ENCODE measurements at regions not wholly inside any gene's neighbourhood (a gene's known extent, or its start where the extent isn't known, plus 50 kb on each side); places are given as distances from the start of the nearest gene placed in this dataset.

GRCh38 chr15:93543093-93543492, 454.1 kb upstream of the RGMA start:
- no peak for DNase-seq (ENCODE audit: low read depth)

GRCh38 chr15:93527374-93528050, 438.5 kb upstream of the RGMA start:
- DNase-seq (ENCODE audit: low read depth), result no peak

DNA sequence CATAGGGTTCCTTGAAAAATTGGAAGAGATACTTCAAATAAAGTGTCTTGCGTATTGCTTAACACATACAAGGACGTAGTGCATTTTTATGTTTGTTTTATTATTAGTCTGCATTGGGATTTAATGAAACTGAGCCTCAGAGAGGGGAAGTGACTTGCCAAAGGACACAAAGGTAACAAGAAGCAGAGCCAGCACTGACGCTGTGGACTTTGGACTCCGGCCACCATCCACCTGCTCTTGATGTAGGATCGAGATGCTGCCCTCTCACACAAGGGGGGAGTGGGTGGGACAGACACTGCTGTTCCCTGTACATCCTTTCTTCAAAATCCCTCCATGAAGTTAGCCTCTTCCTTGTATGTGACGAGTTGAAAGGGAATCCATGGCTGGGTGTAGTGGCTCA, 435.4 kb upstream of the RGMA start:
- no peak for DNase-seq (ENCODE audit: low read depth)

- DNase-seq (ENCODE audit: low read depth), result no peak
Observed at GRCh38 chr15:93523481-93523880, 434.5 kb upstream of the RGMA start.

DNA sequence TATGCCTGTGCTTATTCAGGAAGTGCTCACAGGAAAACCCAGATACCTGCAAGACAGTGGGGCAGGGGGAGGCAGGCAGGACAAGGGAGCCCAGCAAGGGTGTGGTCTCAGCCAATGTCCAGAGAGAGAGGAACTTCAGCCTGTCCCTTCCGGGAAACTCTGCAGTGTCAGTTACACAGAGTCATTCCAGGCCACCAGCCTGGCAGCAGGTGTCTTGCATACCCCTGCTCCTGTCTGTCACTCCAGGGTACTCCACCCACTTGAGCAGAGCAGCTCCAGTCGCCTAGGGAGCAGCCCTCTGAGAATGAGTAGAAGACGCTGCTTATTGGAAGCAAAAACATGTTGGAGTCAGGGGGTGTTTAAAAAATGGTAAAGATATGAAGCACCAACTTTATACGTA, 431.2 kb upstream of the RGMA start:
- DNase-seq (ENCODE audit: low read depth), result no peak

- no peak for DNase-seq (ENCODE audit: low read depth)
Observed at GRCh38 chr15:93519599-93519998, 430.6 kb upstream of the RGMA start.

- DNase-seq (ENCODE audit: low read depth), result no peak
Observed at GRCh38 chr15:93517176-93517575, 428.2 kb upstream of the RGMA start.

GRCh38 chr15:93515256-93516051, 426.4 kb upstream of the RGMA start:
- no peak for DNase-seq (ENCODE audit: low read depth)

GRCh38 chr15:93506646-93507045, 417.6 kb upstream of the RGMA start:
- DNase-seq (ENCODE audit: low read depth), result no peak

- no peak for DNase-seq (ENCODE audit: low read depth)
Observed at GRCh38 chr15:93505506-93505905, 416.5 kb upstream of the RGMA start.

DNA sequence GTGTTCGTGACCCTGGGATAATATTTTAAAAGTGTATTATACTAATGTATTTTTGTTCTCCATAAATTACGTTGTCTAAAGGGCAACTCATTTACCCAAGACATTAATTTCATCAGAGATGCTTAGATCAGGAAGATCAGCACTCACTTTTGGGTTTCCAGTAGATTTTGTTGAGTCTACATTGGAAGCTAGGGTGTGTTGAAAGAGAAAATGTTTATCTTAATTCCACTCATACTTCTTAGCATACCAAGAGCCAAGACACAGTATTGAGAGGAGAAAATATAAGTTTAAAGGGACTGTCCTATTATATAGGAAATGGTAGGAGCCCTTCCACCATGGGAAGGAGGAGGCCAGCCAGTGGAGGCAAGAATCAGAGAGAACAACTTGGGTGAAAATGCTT, 412.9 kb upstream of the RGMA start:
- DNase-seq (ENCODE audit: low read depth), result no peak

- DNase-seq (ENCODE audit: low read depth), result no peak
Observed at GRCh38 chr15:93500155-93500554, 411.1 kb upstream of the RGMA start.

- DNase-seq (ENCODE audit: low read depth), result no peak
Observed at GRCh38 chr15:93497291-93497690, 408.3 kb upstream of the RGMA start.

DNA sequence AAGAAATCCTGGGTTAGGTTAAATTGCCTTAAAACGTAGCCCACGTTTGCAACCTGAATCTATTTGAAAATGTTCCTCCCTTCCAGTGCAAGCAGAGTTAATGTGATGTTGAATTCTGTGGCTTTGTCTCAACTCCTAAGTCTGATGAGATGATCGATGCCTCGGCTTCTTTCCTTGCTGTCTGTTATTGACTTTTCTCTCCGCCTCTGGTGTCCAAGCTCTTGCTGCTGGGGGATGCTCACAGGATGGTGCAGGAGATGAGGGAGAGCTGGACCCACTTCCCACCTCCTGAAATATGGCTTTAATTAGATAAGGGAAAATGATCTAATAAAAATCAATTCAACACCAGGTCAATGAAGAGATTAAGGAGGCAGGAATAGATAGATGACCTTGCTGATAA, 407.9 kb upstream of the RGMA start:
- no peak for DNase-seq (ENCODE audit: low read depth)

DNA sequence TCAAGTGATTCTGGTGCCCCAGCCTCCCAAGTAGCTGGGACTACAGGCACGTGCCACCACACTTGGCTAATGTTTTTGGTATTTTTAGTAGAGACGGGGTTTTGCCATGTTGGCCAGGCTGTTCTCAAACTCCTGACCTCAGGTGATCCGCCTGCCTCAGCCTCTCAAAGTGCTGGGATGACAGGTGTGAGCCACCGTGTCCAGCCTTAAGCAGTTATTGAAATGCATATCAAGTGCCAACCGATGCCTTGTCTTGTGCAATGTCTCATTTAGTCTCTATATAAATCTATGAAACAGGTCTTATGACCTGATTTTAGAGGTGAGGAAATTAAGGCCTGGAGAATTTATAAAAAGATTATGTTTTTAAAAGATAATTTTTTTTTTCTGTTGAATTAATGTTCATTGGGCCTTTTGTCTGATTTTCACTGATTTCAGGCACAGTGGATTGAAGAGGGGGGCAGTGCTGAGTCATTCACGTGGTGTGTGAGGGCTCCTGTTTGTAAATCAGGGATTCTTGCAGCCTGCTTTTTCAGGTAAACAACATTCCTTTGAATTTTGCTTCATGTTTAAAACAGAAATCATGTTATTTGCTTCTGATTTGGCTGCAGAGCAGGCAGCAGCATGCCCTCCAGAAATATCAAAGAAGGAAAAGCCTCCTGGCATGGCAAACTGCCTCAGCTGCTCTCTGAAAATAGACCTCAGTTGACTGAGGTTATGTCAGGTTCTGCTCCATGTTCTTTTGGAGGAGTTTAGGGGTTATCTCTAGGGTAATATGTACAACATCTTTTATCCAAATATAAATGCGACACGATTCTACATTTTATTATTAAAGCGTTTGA, 407.0 kb upstream of the RGMA start:
- DNase-seq (ENCODE audit: low read depth), result no peak

DNA sequence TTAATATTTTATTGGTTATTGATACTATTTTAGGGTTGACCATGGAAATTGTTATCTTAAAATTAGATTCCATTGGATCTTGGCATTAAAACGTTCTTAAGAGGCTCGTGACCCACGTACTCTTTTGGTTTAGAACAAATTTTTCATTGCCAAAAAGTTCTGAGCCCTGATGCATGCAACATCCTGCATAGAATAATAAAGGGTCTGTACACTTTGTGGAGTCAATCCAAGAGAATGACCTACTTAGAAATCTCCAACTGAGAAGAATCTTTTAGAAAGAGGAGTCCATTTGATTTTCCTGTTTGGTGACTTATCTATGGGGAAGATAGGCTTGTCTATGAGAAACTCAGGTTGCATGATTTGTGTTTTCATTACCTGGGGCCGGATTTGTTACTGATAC, 404.2 kb upstream of the RGMA start:
- DNase-seq (ENCODE audit: low read depth), result no peak

- no peak for DNase-seq (ENCODE audit: low read depth)
Observed at GRCh38 chr15:93491291-93491690, 402.3 kb upstream of the RGMA start.

DNA sequence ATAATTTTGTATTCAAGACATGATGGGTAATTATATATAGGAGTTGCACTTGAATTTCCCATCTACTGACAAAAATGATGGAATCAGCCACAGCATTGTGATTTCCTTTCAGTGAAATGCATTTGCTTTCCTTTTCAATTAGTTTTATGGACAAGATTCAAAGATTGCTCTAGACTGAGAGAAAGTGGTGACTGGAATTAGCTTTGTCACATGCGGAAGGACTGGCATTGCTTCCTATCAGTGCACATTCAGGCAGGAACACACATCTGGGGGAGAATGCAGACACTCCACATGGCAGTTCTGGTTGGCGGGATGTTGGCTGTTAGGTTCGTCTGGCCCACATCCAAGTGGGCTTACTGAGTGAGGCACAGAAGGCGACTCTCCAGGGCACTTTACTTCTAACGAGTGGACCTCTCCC, 399.3 kb upstream of the RGMA start:
- DNase-seq (ENCODE audit: low read depth), result no peak

GRCh38 chr15:93486407-93487117, 397.6 kb upstream of the RGMA start:
- DNase-seq (ENCODE audit: low read depth), result no peak

GRCh38 chr15:93485438-93486327, 396.7 kb upstream of the RGMA start:
- no peak for DNase-seq (ENCODE audit: low read depth)

- DNase-seq (ENCODE audit: low read depth), result no peak
Observed at GRCh38 chr15:93483923-93484322, 394.9 kb upstream of the RGMA start.

Data from EH (cell line).